Adrenal gland (tissue), 5 donors: ENCODE measurements at regions not wholly inside any gene's neighbourhood (a gene's known extent, or its start where the extent isn't known, plus 50 kb on each side); places are given as distances from the start of the nearest gene placed in this dataset.

Experiments used
- POLR2A ChIP-seq, 2 donors: fragments of 450-650 bp; IDR thresholded peaks; one replicate each; pipeline ENCODE4 v1.6.1; 2017; ENCODE audit warnings: antibody characterized with exemption in 2 of 2, mild to moderate bottlenecking in 2 of 2, moderate library complexity in 1 of 2
- TF ChIP-seq, protein P1 (sequence below), 6 experiments: fragments of 450-650 bp in 4 of 6; fragments of 200-600 bp in 2 of 6; sonication (generic) in 1 of 6; IDR thresholded peaks; 1 replicate in 5 of 6; 2 replicates in 1 of 6; pipeline versions ENCODE4 v1.5.1 to v1.8.0; 2016 to 2021; ENCODE audit warnings: antibody characterized with exemption in 6 of 6, mild to moderate bottlenecking in 2 of 6, moderate library complexity in 1 of 6
- donor health status: DM: no; HTN: no; CAD: no.

DNA sequence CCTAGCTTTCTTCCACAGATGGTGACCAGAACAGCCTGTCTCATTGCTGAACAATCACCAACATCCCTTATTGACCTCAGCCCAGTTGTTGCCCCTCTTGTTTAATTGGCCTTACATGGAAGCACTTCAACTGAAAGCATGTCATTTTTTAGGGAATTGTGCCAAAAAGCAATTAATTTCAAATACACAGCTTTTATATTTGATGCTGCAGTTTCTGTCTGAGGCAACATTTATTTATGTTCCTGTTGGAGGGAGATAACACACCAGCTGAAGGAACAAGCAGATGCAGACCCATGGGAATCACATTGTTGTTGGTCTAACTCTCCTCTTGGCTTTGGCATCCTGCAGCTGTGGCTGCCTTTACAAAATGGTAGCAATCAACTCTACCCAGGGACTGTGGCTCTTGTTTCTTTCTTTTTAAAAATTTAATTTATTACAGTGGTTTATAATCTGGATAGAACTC, 498.1 kb upstream of the RGMA start:
- TF ChIP-seq, protein P1, sequence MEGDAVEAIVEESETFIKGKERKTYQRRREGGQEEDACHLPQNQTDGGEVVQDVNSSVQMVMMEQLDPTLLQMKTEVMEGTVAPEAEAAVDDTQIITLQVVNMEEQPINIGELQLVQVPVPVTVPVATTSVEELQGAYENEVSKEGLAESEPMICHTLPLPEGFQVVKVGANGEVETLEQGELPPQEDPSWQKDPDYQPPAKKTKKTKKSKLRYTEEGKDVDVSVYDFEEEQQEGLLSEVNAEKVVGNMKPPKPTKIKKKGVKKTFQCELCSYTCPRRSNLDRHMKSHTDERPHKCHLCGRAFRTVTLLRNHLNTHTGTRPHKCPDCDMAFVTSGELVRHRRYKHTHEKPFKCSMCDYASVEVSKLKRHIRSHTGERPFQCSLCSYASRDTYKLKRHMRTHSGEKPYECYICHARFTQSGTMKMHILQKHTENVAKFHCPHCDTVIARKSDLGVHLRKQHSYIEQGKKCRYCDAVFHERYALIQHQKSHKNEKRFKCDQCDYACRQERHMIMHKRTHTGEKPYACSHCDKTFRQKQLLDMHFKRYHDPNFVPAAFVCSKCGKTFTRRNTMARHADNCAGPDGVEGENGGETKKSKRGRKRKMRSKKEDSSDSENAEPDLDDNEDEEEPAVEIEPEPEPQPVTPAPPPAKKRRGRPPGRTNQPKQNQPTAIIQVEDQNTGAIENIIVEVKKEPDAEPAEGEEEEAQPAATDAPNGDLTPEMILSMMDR (IDR thresholded peaks at IDR 0.05), result no peak
- TF ChIP-seq POLR2A (IDR thresholded peaks at IDR 0.05), result no peak
